ENCODE measurements at regions not wholly inside any gene's neighbourhood (a gene's known extent, or its start where the extent isn't known, plus 50 kb on each side); places are given as distances from the start of the nearest gene placed in this dataset.
"Not testable (repeated sequence)": the region's sequence is repeated elsewhere in the genome, so short reads cannot be mapped to it uniquely, and the experiment has no call there.

- DNase-seq (ENCODE audit: low read depth, low spot score): no peak
Observed at GRCh38 chr3:178140531-178141304, 395.5 kb upstream of the KCNMB2 start.

GRCh38 chr3:178141305-178141684 is 394.9 kb upstream of the KCNMB2 start:
- DNase-seq (ENCODE audit: low read depth, low spot score): not testable (repeated sequence)

GRCh38 chr3:178146406-178146831 is 389.8 kb upstream of the KCNMB2 start:
- no peak for DNase-seq (ENCODE audit: low read depth, low spot score)

- DNase-seq (ENCODE audit: low read depth, low spot score): no peak
Observed at GRCh38 chr3:178147001-178147400, 389.2 kb upstream of the KCNMB2 start.

- DNase-seq (ENCODE audit: low read depth, low spot score): no peak
Observed at GRCh38 chr3:178152031-178152806, 384.0 kb upstream of the KCNMB2 start.

GRCh38 chr3:178152988-178153387 is 383.2 kb upstream of the KCNMB2 start:
- no peak for DNase-seq (ENCODE audit: low read depth, low spot score)

- no peak for DNase-seq (ENCODE audit: low read depth, low spot score)
Observed at GRCh38 chr3:178155521-178155920, 380.7 kb upstream of the KCNMB2 start.

GRCh38 chr3:178156301-178156700 is 379.9 kb upstream of the KCNMB2 start:
- no peak for DNase-seq (ENCODE audit: low read depth, low spot score)

GRCh38 chr3:178159691-178160220 is 376.5 kb upstream of the KCNMB2 start:
- DNase-seq (ENCODE audit: low read depth, low spot score): no peak

GRCh38 chr3:178169421-178169820 is 366.8 kb upstream of the KCNMB2 start:
- DNase-seq (ENCODE audit: low read depth, low spot score): no peak

GRCh38 chr3:178170698-178171535 is 365.3 kb upstream of the KCNMB2 start:
- DNase-seq (ENCODE audit: low read depth, low spot score): peak; percentile 63

- DNase-seq (ENCODE audit: low read depth, low spot score): no peak
Observed at GRCh38 chr3:178172121-178172520, 364.1 kb upstream of the KCNMB2 start.

GRCh38 chr3:178174201-178174915 is 361.9 kb upstream of the KCNMB2 start:
- no peak for DNase-seq (ENCODE audit: low read depth, low spot score)

GRCh38 chr3:178181088-178181487 is 355.1 kb upstream of the KCNMB2 start:
- no peak for DNase-seq (ENCODE audit: low read depth, low spot score)

- DNase-seq (ENCODE audit: low read depth, low spot score): no peak
Observed at GRCh38 chr3:178181784-178182183, 354.5 kb upstream of the KCNMB2 start.

- peak; percentile 16 for DNase-seq (ENCODE audit: low read depth, low spot score)
Observed at GRCh38 chr3:178182337-178182779, 353.9 kb upstream of the KCNMB2 start.

GRCh38 chr3:178184833-178185232 is 351.4 kb upstream of the KCNMB2 start:
- DNase-seq (ENCODE audit: low read depth, low spot score): no peak

GRCh38 chr3:178186666-178187065 is 349.6 kb upstream of the KCNMB2 start:
- DNase-seq (ENCODE audit: low read depth, low spot score): no peak

GRCh38 chr3:178189854-178190253 is 346.4 kb upstream of the KCNMB2 start:
- no peak for DNase-seq (ENCODE audit: low read depth, low spot score)

GRCh38 chr3:178193846-178194245 is 342.4 kb upstream of the KCNMB2 start:
- DNase-seq (ENCODE audit: low read depth, low spot score): no peak

- no peak for DNase-seq (ENCODE audit: low read depth, low spot score)
Observed at GRCh38 chr3:178194539-178194938, 341.7 kb upstream of the KCNMB2 start.
